ENCODE measurements at regions not wholly inside any gene's neighbourhood (a gene's known extent, or its start where the extent isn't known, plus 50 kb on each side); places are given as distances from the start of the nearest gene placed in this dataset.

- H3K36me3 ChIP-seq (ENCODE audit: insufficient read depth, low read length): no peaks in the 10 kb centered on the region
- no peaks in the 10 kb centered on the region for H3K27me3 ChIP-seq (ENCODE audit: insufficient read depth, low read length, poor library complexity)
- H3K79me2 ChIP-seq (ENCODE audit: insufficient read depth, low read length): no peaks in the 10 kb centered on the region
- no peak overlapping the region for H3K4me2 ChIP-seq (ENCODE audit: insufficient read depth, low read length)
- H3K27ac ChIP-seq (ENCODE audit: low read length): no peak overlapping the region
- no peak overlapping the region for H2AFZ ChIP-seq (ENCODE audit: low read depth, low read length)
- no peaks in the 10 kb centered on the region for H3K9me3 ChIP-seq (ENCODE audit: insufficient read depth, low read length, severe bottlenecking)
- no peak for ATAC-seq (ENCODE audit: insufficient read depth, low read depth)
- H3K4me3 ChIP-seq (ENCODE audit: low read depth in 1 of 2, low read length in 2 of 2): no peak overlapping the region
- no peaks in the 10 kb centered on the region for H4K20me1 ChIP-seq (ENCODE audit: insufficient read depth, low read length)
- H3K9ac ChIP-seq (ENCODE audit: low read depth, low read length): no peak overlapping the region
- no peak for TF ChIP-seq EZH2 (IDR thresholded peaks at IDR 0.05; ENCODE audit: borderline replicate concordance, low read depth, low read length, severe bottlenecking)
- TF ChIP-seq, protein P1, sequence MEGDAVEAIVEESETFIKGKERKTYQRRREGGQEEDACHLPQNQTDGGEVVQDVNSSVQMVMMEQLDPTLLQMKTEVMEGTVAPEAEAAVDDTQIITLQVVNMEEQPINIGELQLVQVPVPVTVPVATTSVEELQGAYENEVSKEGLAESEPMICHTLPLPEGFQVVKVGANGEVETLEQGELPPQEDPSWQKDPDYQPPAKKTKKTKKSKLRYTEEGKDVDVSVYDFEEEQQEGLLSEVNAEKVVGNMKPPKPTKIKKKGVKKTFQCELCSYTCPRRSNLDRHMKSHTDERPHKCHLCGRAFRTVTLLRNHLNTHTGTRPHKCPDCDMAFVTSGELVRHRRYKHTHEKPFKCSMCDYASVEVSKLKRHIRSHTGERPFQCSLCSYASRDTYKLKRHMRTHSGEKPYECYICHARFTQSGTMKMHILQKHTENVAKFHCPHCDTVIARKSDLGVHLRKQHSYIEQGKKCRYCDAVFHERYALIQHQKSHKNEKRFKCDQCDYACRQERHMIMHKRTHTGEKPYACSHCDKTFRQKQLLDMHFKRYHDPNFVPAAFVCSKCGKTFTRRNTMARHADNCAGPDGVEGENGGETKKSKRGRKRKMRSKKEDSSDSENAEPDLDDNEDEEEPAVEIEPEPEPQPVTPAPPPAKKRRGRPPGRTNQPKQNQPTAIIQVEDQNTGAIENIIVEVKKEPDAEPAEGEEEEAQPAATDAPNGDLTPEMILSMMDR (IDR thresholded peaks at IDR 0.05; ENCODE audit: borderline replicate concordance, extremely low read depth, low read length, poor library complexity, severe bottlenecking): no peak
- H3K4me1 ChIP-seq (ENCODE audit: insufficient read depth, low read length): no peaks in the 10 kb centered on the region
- no peak for DNase-seq
Measured at GRCh38 chr6:99080191-99080590, 132.4 kb upstream of the FBXL4 start.

DNA sequence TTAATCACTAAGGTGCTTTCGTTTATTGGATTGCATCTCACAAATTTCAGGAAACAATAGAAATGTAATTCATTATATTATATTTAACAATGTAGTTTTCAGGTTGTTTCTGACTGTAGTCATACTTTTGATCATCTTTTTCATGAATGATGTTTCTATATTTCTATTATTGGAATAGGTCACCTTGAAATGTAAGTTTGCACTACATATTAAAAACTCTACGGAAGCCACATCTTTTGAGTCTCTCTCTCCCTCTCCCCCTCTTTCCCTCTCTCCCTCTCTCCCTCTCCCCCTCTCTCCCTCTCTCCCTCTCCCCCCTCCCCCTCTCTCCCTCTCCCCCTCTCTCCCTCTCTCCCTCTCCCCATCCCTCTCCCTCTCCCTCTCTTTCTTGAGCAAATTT, 131.3 kb upstream of the FBXL4 start:
- H3K79me2 ChIP-seq (ENCODE audit: insufficient read depth, low read length): no peaks in the 10 kb centered on the region
- ATAC-seq (ENCODE audit: insufficient read depth, low read depth): no peak
- H3K4me2 ChIP-seq (ENCODE audit: insufficient read depth, low read length): no peak overlapping the region
- H4K20me1 ChIP-seq (ENCODE audit: insufficient read depth, low read length): no peaks in the 10 kb centered on the region
- no peaks in the 10 kb centered on the region for H3K9me3 ChIP-seq (ENCODE audit: insufficient read depth, low read length, severe bottlenecking)
- DNase-seq: no peak
- no peaks in the 10 kb centered on the region for H3K36me3 ChIP-seq (ENCODE audit: insufficient read depth, low read length)
- TF ChIP-seq EZH2 (IDR thresholded peaks at IDR 0.05; ENCODE audit: borderline replicate concordance, low read depth, low read length, severe bottlenecking): no peak
- TF ChIP-seq, protein P1 (IDR thresholded peaks at IDR 0.05; ENCODE audit: borderline replicate concordance, extremely low read depth, low read length, poor library complexity, severe bottlenecking): no peak
- H3K4me3 ChIP-seq (ENCODE audit: low read depth in 1 of 2, low read length in 2 of 2): no peak overlapping the region
- no peaks in the 10 kb centered on the region for H3K4me1 ChIP-seq (ENCODE audit: insufficient read depth, low read length)
- H2AFZ ChIP-seq (ENCODE audit: low read depth, low read length): no peak overlapping the region
- no peaks in the 10 kb centered on the region for H3K27me3 ChIP-seq (ENCODE audit: insufficient read depth, low read length, poor library complexity)
- no peak overlapping the region for H3K27ac ChIP-seq (ENCODE audit: low read length)
- H3K9ac ChIP-seq (ENCODE audit: low read depth, low read length): no peak overlapping the region

DNA sequence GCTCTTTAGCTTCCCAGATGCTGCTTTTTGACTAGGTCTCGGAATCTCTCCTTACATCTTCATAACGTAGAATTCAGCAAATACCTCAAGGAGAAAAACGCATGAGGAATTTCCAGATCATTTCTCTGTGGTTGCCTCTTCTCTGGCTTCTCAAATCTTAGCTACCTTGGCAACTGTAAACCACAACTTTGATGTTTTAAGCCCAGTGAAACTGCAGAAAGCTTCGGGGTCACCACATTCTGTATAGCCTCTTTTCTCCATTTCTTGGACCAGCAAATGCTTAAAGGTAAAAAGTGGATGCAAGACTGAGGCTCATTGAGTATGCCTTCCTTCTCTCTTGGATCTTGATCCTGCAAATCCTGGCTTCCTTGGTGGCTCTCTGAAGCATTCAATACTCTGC, 125.5 kb upstream of the FBXL4 start:
- H3K9ac ChIP-seq (ENCODE audit: low read depth, low read length): no peak overlapping the region
- no peak overlapping the region for H3K4me3 ChIP-seq (ENCODE audit: low read depth in 1 of 2, low read length in 2 of 2)
- H3K4me1 ChIP-seq (ENCODE audit: insufficient read depth, low read length): no peaks in the 10 kb centered on the region
- DNase-seq (no peak), ATAC-seq (ENCODE audit: insufficient read depth, low read depth) (no peak)
- H2AFZ ChIP-seq (ENCODE audit: low read depth, low read length): no peak overlapping the region
- H3K27me3 ChIP-seq (ENCODE audit: insufficient read depth, low read length, poor library complexity): no peaks in the 10 kb centered on the region
- H3K79me2 ChIP-seq (ENCODE audit: insufficient read depth, low read length): no peaks in the 10 kb centered on the region
- no peaks in the 10 kb centered on the region for H3K36me3 ChIP-seq (ENCODE audit: insufficient read depth, low read length)
- H4K20me1 ChIP-seq (ENCODE audit: insufficient read depth, low read length): no peaks in the 10 kb centered on the region
- no peak overlapping the region for H3K4me2 ChIP-seq (ENCODE audit: insufficient read depth, low read length)
- H3K27ac ChIP-seq (ENCODE audit: low read length): no peak overlapping the region
- TF ChIP-seq, protein P1 (IDR thresholded peaks at IDR 0.05; ENCODE audit: borderline replicate concordance, extremely low read depth, low read length, poor library complexity, severe bottlenecking): no peak
- no peaks in the 10 kb centered on the region for H3K9me3 ChIP-seq (ENCODE audit: insufficient read depth, low read length, severe bottlenecking)

- no peak overlapping the region for H3K4me2 ChIP-seq (ENCODE audit: insufficient read depth, low read length)
- H3K27ac ChIP-seq (ENCODE audit: low read length): no peak overlapping the region
- no peaks in the 10 kb centered on the region for H3K4me1 ChIP-seq (ENCODE audit: insufficient read depth, low read length)
- ATAC-seq (ENCODE audit: insufficient read depth, low read depth) (no peak), DNase-seq (no peak)
- H3K4me3 ChIP-seq (ENCODE audit: low read depth in 1 of 2, low read length in 2 of 2): no peak overlapping the region
- H3K9me3 ChIP-seq (ENCODE audit: insufficient read depth, low read length, severe bottlenecking): no peaks in the 10 kb centered on the region
- no peak overlapping the region for H3K9ac ChIP-seq (ENCODE audit: low read depth, low read length)
- no peak overlapping the region for H2AFZ ChIP-seq (ENCODE audit: low read depth, low read length)
- H3K79me2 ChIP-seq (ENCODE audit: insufficient read depth, low read length): no peaks in the 10 kb centered on the region
- H3K36me3 ChIP-seq (ENCODE audit: insufficient read depth, low read length): no peaks in the 10 kb centered on the region
- TF ChIP-seq EZH2 (IDR thresholded peaks at IDR 0.05; ENCODE audit: borderline replicate concordance, low read depth, low read length, severe bottlenecking): no peak
- TF ChIP-seq, protein P1 (IDR thresholded peaks at IDR 0.05; ENCODE audit: borderline replicate concordance, extremely low read depth, low read length, poor library complexity, severe bottlenecking): no peak
- H4K20me1 ChIP-seq (ENCODE audit: insufficient read depth, low read length): no peaks in the 10 kb centered on the region
- H3K27me3 ChIP-seq (ENCODE audit: insufficient read depth, low read length, poor library complexity): no peaks in the 10 kb centered on the region
Measured at GRCh38 chr6:99066044-99066443, 118.3 kb upstream of the FBXL4 start.
